Neural progenitor cell (in vitro differentiated cells): ENCODE measurements at regions not wholly inside any gene's neighbourhood (a gene's known extent, or its start where the extent isn't known, plus 50 kb on each side); places are given as distances from the start of the nearest gene placed in this dataset.
"Not testable (repeated sequence)": the region's sequence is repeated elsewhere in the genome, so short reads cannot be mapped to it uniquely, and the experiment has no call there.

Experiments
- DNase-seq: peaks from one replicate; pipeline ENCODE4 v3.0.0-alpha.2; 2016; ENCODE audit warnings: low spot score
- H2AFZ ChIP-seq: fragments of 200-600 bp; sonication (generic); replicated peaks from 2 replicates; pipeline ENCODE4 v1.6.1; 2016; ENCODE audit warnings: antibody characterized with exemption
- H3F3A ChIP-seq: fragments of 200-600 bp; sonication (generic); 2 replicates; pipeline ENCODE4 v1.6.1; 2016; ENCODE audit warnings: antibody characterized with exemption, low read depth
- H3K27ac ChIP-seq: fragments of 200-600 bp; sonication (generic); 2 replicates; pipeline ENCODE4 v1.5.1; 2016; ENCODE audit warnings: mild to moderate bottlenecking
- H3K27me3 ChIP-seq: fragments of 200-600 bp; sonication (generic); 2 replicates; pipeline ENCODE4 v1.6.1; 2016; ENCODE audit warnings: mild to moderate bottlenecking, moderate library complexity
- H3K36me3 ChIP-seq: fragments of 200-600 bp; sonication (generic); 2 replicates; pipeline ENCODE4 v1.5.1; 2016
- H3K4me1 ChIP-seq: fragments of 200-600 bp; sonication (generic); 2 replicates; pipeline ENCODE4 v1.6.1; 2016; ENCODE audit warnings: mixed run types
- H3K4me2 ChIP-seq: fragments of 200-600 bp; sonication (generic); 2 replicates; pipeline ENCODE4 v1.6.1; 2016
- H3K4me3 ChIP-seq: fragments of 200-600 bp; sonication (generic); 2 replicates; pipeline ENCODE4 v1.5.1; 2016
- H3K79me2 ChIP-seq: fragments of 200-600 bp; sonication (generic); 2 replicates; pipeline ENCODE4 v1.6.1; 2016; ENCODE audit warnings: low read depth
- H3K9ac ChIP-seq: fragments of 200-600 bp; sonication (generic); 2 replicates; pipeline ENCODE4 v1.6.1; 2016
- H3K9me3 ChIP-seq: fragments of 200-600 bp; sonication (generic); 2 replicates; pipeline ENCODE4 v1.5.1; 2016; ENCODE audit warnings: low read depth
- H4K20me1 ChIP-seq: fragments of 200-600 bp; sonication (generic); 2 replicates; pipeline ENCODE4 v1.6.1; 2016; ENCODE audit warnings: low read depth
- H3K27ac Mint-ChIP-seq: 3 replicates; pipeline ENCODE4 v1.8.0; 2021; ENCODE audit warnings: mixed read lengths
- H3K27me3 Mint-ChIP-seq: 2 replicates; pipeline ENCODE4 v1.8.0; 2022; ENCODE audit warnings: low read depth, mild to moderate bottlenecking, inconsistent platforms, moderate library complexity, mixed read lengths; ENCODE audit not compliant: insufficient read depth
- H3K36me3 Mint-ChIP-seq: 3 replicates; pipeline ENCODE4 v1.8.0; 2021; ENCODE audit warnings: mixed read lengths
- H3K4me1 Mint-ChIP-seq: 3 replicates; pipeline ENCODE4 v1.8.0; 2021; ENCODE audit warnings: mixed read lengths
- H3K4me3 Mint-ChIP-seq: 3 replicates; pipeline ENCODE4 v1.8.0; 2021; ENCODE audit warnings: mild to moderate bottlenecking, moderate library complexity, mixed read lengths
- H3K9me3 Mint-ChIP-seq: 3 replicates; pipeline ENCODE4 v1.8.0; 2020; ENCODE audit warnings: mixed read lengths
- EZH2 ChIP-seq: fragments of 200-600 bp; sonication (generic); IDR thresholded peaks from 2 replicates; pipeline ENCODE4 v1.6.1; 2017; ENCODE audit warnings: antibody characterized with exemption, mild to moderate bottlenecking, moderate library complexity
- EZH2phosphoT487 ChIP-seq: fragments of 200-600 bp; sonication (generic); IDR thresholded peaks from 2 replicates; pipeline ENCODE4 v1.6.1; 2017; ENCODE audit warnings: antibody characterized with exemption
- TF ChIP-seq, protein P1 (sequence below): fragments of 200-600 bp; sonication (generic); IDR thresholded peaks from 2 replicates; pipeline ENCODE4 v1.5.1; 2017; ENCODE audit warnings: antibody characterized with exemption, mild to moderate bottlenecking

DNA sequence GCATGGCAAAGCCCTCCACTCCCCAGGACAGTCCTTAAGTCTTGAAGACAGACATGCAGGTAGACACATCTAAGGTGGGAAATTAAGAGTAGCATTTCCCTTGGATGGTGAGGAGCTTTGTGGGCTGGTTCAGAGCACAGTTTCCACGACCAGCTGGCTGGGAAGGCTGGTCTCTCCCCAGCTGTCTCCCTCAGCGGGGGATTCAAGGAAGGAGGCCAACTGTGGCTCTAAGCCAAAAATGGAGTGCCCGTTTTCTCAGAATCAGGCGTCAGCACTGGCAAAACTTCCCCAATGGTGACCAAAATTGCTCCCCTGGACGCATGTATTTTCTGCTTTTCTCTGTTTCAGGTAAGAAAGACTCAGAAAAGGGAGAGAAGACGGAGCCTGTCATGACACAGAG is 230.6 kb upstream of the FZD8 start:
- DNase-seq, result no peak
- no peaks in the 10 kb centered on the region for H3K9me3 ChIP-seq
- no peaks in the 10 kb centered on the region for H4K20me1 ChIP-seq
- Mint-ChIP-seq H3K9me3 (peaks cover 3% of the 10 kb centered on the region), H3K27ac (no peak overlapping the region), H3K4me1 (peaks cover 40% of the 10 kb centered on the region), H3K4me3 (no peak overlapping the region), H3K36me3 (no peaks in the 10 kb centered on the region), H3K27me3 (peaks cover 12% of the 10 kb centered on the region)
- no peak overlapping the region for H3K4me3 ChIP-seq
- no peaks in the 10 kb centered on the region for H3K79me2 ChIP-seq
- no peak overlapping the region for H2AFZ ChIP-seq
- TF ChIP-seq EZH2phosphoT487 (no peak), EZH2 (no peak)
- TF ChIP-seq, protein P1, sequence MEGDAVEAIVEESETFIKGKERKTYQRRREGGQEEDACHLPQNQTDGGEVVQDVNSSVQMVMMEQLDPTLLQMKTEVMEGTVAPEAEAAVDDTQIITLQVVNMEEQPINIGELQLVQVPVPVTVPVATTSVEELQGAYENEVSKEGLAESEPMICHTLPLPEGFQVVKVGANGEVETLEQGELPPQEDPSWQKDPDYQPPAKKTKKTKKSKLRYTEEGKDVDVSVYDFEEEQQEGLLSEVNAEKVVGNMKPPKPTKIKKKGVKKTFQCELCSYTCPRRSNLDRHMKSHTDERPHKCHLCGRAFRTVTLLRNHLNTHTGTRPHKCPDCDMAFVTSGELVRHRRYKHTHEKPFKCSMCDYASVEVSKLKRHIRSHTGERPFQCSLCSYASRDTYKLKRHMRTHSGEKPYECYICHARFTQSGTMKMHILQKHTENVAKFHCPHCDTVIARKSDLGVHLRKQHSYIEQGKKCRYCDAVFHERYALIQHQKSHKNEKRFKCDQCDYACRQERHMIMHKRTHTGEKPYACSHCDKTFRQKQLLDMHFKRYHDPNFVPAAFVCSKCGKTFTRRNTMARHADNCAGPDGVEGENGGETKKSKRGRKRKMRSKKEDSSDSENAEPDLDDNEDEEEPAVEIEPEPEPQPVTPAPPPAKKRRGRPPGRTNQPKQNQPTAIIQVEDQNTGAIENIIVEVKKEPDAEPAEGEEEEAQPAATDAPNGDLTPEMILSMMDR, result no peak
- no peak overlapping the region for H3K9ac ChIP-seq
- H3K4me1 ChIP-seq, result peaks cover 30% of the 10 kb centered on the region
- H3K4me2 ChIP-seq, result no peak overlapping the region
- no peaks in the 10 kb centered on the region for H3K27me3 ChIP-seq
- H3K27ac ChIP-seq, result no peak overlapping the region
- H3F3A ChIP-seq, result peaks cover 21% of the 10 kb centered on the region
- H3K36me3 ChIP-seq, result no peaks in the 10 kb centered on the region

DNA sequence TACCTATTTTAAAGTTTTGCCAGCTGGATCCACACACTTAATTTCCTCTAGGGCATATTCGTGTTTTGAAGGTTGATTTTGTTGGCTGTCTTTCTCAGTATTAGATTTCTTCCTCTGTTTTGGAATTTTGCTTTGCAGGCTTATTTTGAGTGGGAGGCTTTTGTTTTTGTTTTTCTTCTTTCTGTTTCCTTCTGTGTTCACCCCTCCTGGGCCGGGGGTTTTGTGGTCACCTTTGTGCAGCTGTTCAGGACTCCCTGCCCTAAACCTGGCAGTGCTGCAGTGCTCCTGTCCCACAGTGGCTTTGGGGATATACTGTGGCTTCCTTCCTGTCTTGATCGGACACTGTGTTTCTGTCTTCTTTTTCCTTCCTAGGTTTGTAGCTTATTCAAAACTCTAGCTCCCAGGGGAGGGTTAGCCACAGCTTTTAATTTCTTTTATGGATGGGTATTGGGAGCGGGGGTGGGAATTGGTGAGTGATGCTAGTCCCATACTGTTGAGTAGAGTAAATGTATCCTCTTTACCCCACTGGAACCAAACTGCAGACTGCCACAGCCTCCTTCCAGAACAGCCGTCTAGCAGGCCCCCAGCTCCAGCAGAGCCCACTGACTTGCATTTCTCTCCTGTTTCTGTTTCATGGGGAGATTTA is 228.7 kb upstream of the FZD8 start:
- no peak overlapping the region for H3K27ac Mint-ChIP-seq
- Histone ChIP-seq H3K36me3 (no peaks in the 10 kb centered on the region), H3K9me3 (no peaks in the 10 kb centered on the region), H3K9ac (no peak overlapping the region), H2AFZ (peak overlapping the region; percentile 56), H3K4me1 (peaks cover 25% of the 10 kb centered on the region), H3K27me3 (no peaks in the 10 kb centered on the region), H3K4me2 (no peak overlapping the region), H3K27ac (no peak overlapping the region), H3F3A (peaks cover 21% of the 10 kb centered on the region), H4K20me1 (no peaks in the 10 kb centered on the region), H3K79me2 (no peaks in the 10 kb centered on the region), H3K4me3 (no peak overlapping the region)
- no peaks in the 10 kb centered on the region for H3K36me3 Mint-ChIP-seq
- H3K4me1 Mint-ChIP-seq, result peaks cover 34% of the 10 kb centered on the region
- no peak overlapping the region for H3K4me3 Mint-ChIP-seq
- H3K9me3 Mint-ChIP-seq, result peaks cover 3% of the 10 kb centered on the region
- no peak for DNase-seq
- H3K27me3 Mint-ChIP-seq, result peaks cover 9% of the 10 kb centered on the region
- TF ChIP-seq EZH2phosphoT487 (no peak), EZH2 (no peak)
- TF ChIP-seq, protein P1, result no peak

DNA sequence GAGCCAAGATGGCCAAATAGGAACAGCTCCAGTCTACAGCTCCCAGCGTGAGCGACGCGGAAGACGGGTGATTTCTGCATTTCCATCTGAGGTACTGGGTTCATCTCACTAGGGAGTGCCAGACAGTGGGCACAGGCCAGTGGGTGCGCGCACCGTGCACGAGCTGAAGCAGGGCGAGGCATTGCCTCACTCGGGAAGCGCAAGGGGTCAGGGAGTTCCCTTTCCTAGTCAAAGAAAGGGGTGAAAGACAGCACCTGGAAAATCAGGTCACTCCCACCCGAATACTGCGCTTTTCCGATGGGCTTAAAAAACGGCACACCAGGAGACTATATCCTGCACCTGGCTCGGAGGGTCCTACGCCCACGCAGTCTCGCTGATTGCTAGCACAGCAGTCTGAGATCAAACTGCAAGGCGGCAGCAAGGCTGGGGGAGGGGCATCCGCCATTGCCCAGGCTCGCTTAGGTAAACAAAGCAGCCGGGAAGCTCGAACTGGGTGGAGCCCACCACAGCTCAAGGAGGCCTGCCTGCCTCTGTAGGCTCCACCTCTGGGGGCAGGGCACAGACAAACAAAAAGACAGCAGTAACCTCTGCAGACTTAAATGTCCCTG is 216.7 kb upstream of the FZD8 start:
- not testable (repeated sequence) for H3K36me3 Mint-ChIP-seq, H3K27me3 ChIP-seq, H3K9me3 ChIP-seq, H3K36me3 ChIP-seq, H3K27ac ChIP-seq, H3K4me1 Mint-ChIP-seq, H3K4me1 ChIP-seq, H3K27me3 Mint-ChIP-seq, H4K20me1 ChIP-seq, H3K9ac ChIP-seq, H3F3A ChIP-seq, H3K79me2 ChIP-seq, H3K27ac Mint-ChIP-seq
- Mint-ChIP-seq H3K9me3 (peaks cover 19% of the 10 kb centered on the region), H3K4me3 (peak overlapping the region; percentile 50)
- H2AFZ ChIP-seq, result peak overlapping the region; percentile 89
- DNase-seq, result peak; percentile 49
- peak overlapping the region; percentile 38 for H3K4me3 ChIP-seq
- peak overlapping the region; percentile 71 for H3K4me2 ChIP-seq

DNA sequence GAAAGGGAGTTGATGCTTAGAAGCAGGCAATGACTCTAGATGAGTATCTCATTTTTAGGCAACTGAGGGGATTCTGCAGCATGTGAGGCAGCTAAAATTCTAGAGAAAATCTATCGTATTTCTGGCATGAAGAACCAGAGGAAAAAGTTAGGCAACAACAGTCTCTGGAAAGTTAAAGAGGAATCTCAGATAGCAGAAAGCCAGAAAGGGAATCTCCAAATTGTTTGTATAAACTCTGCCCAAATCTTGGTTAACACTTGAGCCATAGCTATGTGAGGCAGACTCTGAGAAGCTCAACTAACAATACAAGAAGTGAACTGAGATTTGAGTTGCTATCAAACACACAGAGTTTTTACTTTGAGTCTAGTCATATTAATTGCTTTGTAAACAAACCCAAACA is 215.8 kb upstream of the FZD8 start:
- Histone ChIP-seq H3F3A (no peaks in the 10 kb centered on the region), H4K20me1 (no peaks in the 10 kb centered on the region), H3K27ac (no peak overlapping the region), H3K9ac (no peak overlapping the region), H2AFZ (peak overlapping the region; percentile 64), H3K4me3 (no peak overlapping the region), H3K9me3 (no peaks in the 10 kb centered on the region), H3K27me3 (no peaks in the 10 kb centered on the region), H3K36me3 (no peaks in the 10 kb centered on the region), H3K4me2 (no peak overlapping the region), H3K4me1 (no peaks in the 10 kb centered on the region), H3K79me2 (no peaks in the 10 kb centered on the region)
- no peak for DNase-seq
- Mint-ChIP-seq H3K9me3 (peaks cover 18% of the 10 kb centered on the region), H3K4me3 (no peak overlapping the region), H3K27ac (no peak overlapping the region), H3K27me3 (no peaks in the 10 kb centered on the region), H3K36me3 (no peaks in the 10 kb centered on the region), H3K4me1 (peaks cover 3% of the 10 kb centered on the region)
- no peak for TF ChIP-seq EZH2phosphoT487
- TF ChIP-seq EZH2, result no peak
- TF ChIP-seq, protein P1, result no peak
